ENCODE measurements at regions not wholly inside any gene's neighbourhood (a gene's known extent, or its start where the extent isn't known, plus 50 kb on each side); places are given as distances from the start of the nearest gene placed in this dataset.

DNA sequence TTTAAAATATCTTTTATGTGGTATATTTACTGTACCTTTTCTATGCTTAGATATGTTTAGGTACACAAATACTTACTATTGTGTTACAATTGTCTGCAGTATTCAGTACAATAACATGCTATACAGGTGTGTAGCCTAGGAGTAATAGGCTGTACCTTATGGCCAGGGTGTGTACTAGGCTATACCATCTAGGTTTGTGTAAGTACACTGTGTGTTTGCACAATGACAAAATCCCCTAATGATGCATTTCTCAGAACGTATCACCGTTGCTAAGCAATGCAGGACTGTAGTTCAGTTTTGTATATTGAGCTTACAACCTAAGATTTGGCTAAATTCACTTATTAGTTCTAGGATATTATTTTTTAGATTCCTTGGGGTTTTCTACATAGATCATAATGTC is 332.3 kb upstream of the HS6ST1 start:
- H3K9ac ChIP-seq (ENCODE audit: insufficient read depth in 1 of 2, low read depth in 2 of 2, low read length in 2 of 2) = no peak overlapping the region
- FAIRE-seq (no peak), ATAC-seq (no peak), DNase-seq (ENCODE audit: extremely low read depth in 1 of 4, low spot score in 3 of 4) (no peak)
- H3K4me2 ChIP-seq (ENCODE audit: insufficient read depth, low read length) = no peak overlapping the region
- 0% methylated on average over 2 of the region's 2 CpGs for WGBS (ENCODE audit: insufficient coverage, low coverage, missing lambda C conversion rate)
- CTCF ChIA-PET (ENCODE audit: low intra/inter-chr PET ratio) = no interaction called here
- intact Hi-C loops (cut with micrococcal nuclease) (no loop called here), in situ Hi-C loops (cut with MboI) (no loop called here)
- H3K79me2 ChIP-seq (ENCODE audit: control insufficient read depth, insufficient read depth, low read length) = no peaks in the 10 kb centered on the region
- POLR2A ChIA-PET = no interaction called here
- H3K4me3 ChIP-seq = no peak overlapping the region
- no peaks in the 10 kb centered on the region for H4K20me1 ChIP-seq (replicated peaks; ENCODE audit: control insufficient read depth, insufficient read depth, low read length)
- H3K27ac ChIP-seq (ENCODE audit: extremely low read depth, low read depth, low read length) = no peak overlapping the region
- no peaks in the 10 kb centered on the region for H3K4me1 ChIP-seq (replicated peaks in 1 of 2; ENCODE audit: control insufficient read depth in 2 of 2, insufficient read depth in 2 of 2, low read length in 2 of 2)
- no peak overlapping the region for H2AFZ ChIP-seq (ENCODE audit: low read depth, low read length)
- H3K9me1 ChIP-seq (ENCODE audit: control insufficient read depth, insufficient read depth, low read length) = no peaks in the 10 kb centered on the region
- TF ChIP-seq COPS2 (conservative IDR thresholded peaks at IDR 0.05) = no peak
- TF ChIP-seq CBX3 (IDR thresholded peaks at IDR 0.05; ENCODE audit: borderline replicate concordance in 1 of 2, low read length in 2 of 2) = no peak
- TF ChIP-seq, protein P1, sequence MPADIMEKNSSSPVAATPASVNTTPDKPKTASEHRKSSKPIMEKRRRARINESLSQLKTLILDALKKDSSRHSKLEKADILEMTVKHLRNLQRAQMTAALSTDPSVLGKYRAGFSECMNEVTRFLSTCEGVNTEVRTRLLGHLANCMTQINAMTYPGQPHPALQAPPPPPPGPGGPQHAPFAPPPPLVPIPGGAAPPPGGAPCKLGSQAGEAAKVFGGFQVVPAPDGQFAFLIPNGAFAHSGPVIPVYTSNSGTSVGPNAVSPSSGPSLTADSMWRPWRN (IDR thresholded peaks at IDR 0.05; ENCODE audit: low read depth) = no peak
- TF ChIP-seq CC2D1A (IDR thresholded peaks at IDR 0.05) = no peak
- TF ChIP-seq, protein P2, sequence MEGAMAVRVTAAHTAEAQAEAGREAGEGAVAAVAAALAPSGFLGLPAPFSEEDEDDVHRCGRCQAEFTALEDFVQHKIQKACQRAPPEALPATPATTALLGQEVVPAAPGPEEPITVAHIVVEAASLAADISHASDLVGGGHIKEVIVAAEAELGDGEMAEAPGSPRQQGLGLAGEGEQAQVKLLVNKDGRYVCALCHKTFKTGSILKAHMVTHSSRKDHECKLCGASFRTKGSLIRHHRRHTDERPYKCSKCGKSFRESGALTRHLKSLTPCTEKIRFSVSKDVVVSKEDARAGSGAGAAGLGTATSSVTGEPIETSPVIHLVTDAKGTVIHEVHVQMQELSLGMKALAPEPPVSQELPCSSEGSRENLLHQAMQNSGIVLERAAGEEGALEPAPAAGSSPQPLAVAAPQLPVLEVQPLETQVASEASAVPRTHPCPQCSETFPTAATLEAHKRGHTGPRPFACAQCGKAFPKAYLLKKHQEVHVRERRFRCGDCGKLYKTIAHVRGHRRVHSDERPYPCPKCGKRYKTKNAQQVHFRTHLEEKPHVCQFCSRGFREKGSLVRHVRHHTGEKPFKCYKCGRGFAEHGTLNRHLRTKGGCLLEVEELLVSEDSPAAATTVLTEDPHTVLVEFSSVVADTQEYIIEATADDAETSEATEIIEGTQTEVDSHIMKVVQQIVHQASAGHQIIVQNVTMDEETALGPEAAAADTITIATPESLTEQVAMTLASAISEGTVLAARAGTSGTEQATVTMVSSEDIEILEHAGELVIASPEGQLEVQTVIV (CRISPR knock-in tag; IDR thresholded peaks at IDR 0.05; ENCODE audit: borderline replicate concordance) = no peak
- no peak for TF ChIP-seq DIDO1 (tag; IDR thresholded peaks at IDR 0.05; ENCODE audit: low read depth)
- no peak for TF ChIP-seq HMGN3 (IDR thresholded peaks at IDR 0.05; ENCODE audit: borderline replicate concordance, extremely low read depth, insufficient read length, low read depth, low read length)
- TF ChIP-seq, protein P3, sequence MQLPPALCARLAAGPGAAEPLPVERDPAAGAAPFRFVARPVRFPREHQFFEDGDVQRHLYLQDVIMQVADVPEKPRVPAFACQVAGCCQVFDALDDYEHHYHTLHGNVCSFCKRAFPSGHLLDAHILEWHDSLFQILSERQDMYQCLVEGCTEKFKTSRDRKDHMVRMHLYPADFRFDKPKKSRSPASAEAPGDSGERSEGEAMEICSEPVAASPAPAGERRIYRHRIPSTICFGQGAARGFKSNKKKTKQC (CRISPR knock-in tag; IDR thresholded peaks at IDR 0.05) = no peak
- TF ChIP-seq, protein P4, sequence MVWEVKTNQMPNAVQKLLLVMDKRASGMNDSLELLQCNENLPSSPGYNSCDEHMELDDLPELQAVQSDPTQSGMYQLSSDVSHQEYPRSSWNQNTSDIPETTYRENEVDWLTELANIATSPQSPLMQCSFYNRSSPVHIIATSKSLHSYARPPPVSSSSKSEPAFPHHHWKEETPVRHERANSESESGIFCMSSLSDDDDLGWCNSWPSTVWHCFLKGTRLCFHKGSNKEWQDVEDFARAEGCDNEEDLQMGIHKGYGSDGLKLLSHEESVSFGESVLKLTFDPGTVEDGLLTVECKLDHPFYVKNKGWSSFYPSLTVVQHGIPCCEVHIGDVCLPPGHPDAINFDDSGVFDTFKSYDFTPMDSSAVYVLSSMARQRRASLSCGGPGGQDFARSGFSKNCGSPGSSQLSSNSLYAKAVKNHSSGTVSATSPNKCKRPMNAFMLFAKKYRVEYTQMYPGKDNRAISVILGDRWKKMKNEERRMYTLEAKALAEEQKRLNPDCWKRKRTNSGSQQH (CRISPR knock-in tag; IDR thresholded peaks at IDR 0.05) = no peak
- no peak for TF ChIP-seq MYNN (IDR thresholded peaks at IDR 0.05)
- TF ChIP-seq MYNN (CRISPR knock-in tag; IDR thresholded peaks at IDR 0.05) = no peak
- no peak for TF ChIP-seq PHF21A (IDR thresholded peaks at IDR 0.05; ENCODE audit: borderline replicate concordance, low read depth)
- TF ChIP-seq MTA3 (IDR thresholded peaks at IDR 0.05; ENCODE audit: borderline replicate concordance) = no peak
- H3K36me3 ChIP-seq (ENCODE audit: control insufficient read depth, insufficient read depth, low read length) = no peaks in the 10 kb centered on the region
- peaks cover 0 to 10% of the 10 kb centered on the region in 2 experiments; a peak in 2 of 5 replicates for H3K27me3 ChIP-seq (ENCODE audit: control insufficient read depth in 2 of 2, insufficient read depth in 2 of 2, low read length in 2 of 2)
- no TSS peak for BruUV-seq (replicated peaks)
- H3K9me3 ChIP-seq (replicated peaks; ENCODE audit: control insufficient read depth, insufficient read depth, low read depth, low read length) = no peaks in the 10 kb centered on the region
